D721Med (cell line): ENCODE measurements at regions not wholly inside any gene's neighbourhood (a gene's known extent, or its start where the extent isn't known, plus 50 kb on each side); places are given as distances from the start of the nearest gene placed in this dataset.

Source experiments
- DNase-seq: peaks from one replicate; pipeline ENCODE4 v3.0.0; 2011; ENCODE audit warnings: low spot score; ENCODE audit not compliant: insufficient read length
- FAIRE-seq: peaks from 2 replicates; lab custom pipeline; 2011; peaks lifted over from hg19 to GRCh38; lab: Jason Lieb, UNC
- CTCF ChIP-seq: IDR thresholded peaks from 2 replicates; pipeline ENCODE4 v1.5.1; 2012; ENCODE audit warnings: mild to moderate bottlenecking, control low read depth; ENCODE audit not compliant: insufficient read depth; ENCODE audit errors: missing control alignments

- FAIRE-seq: no peak
- no peak for TF ChIP-seq CTCF
These were observed 239.6 kb upstream of the SGK1 start for GRCh38 chr6:134557509-134557908.

GRCh38 chr6:134555672-134556071 lies 237.8 kb upstream of the SGK1 start:
- FAIRE-seq: no peak

More at GRCh38 chr6:134557509-134557908, 239.6 kb upstream of the SGK1 start:
- no peak for DNase-seq

GRCh38 chr6:134553936-134554335 lies 236.0 kb upstream of the SGK1 start:
- FAIRE-seq (no peak), DNase-seq (no peak)
- TF ChIP-seq CTCF: no peak

More at GRCh38 chr6:134555672-134556071, 237.8 kb upstream of the SGK1 start:
- no peak for TF ChIP-seq CTCF
- no peak for DNase-seq

- FAIRE-seq (no peak), DNase-seq (no peak)
- TF ChIP-seq CTCF: no peak
These were observed 233.5 kb upstream of the SGK1 start for GRCh38 chr6:134551245-134551960.

GRCh38 chr6:134550604-134551003 lies 232.7 kb upstream of the SGK1 start:
- FAIRE-seq (no peak), DNase-seq (no peak)
- TF ChIP-seq CTCF: no peak

GRCh38 chr6:134549854-134550253 lies 231.9 kb upstream of the SGK1 start:
- no peak for DNase-seq
- TF ChIP-seq CTCF: no peak
- FAIRE-seq: no peak

- FAIRE-seq: no peak
- TF ChIP-seq CTCF: no peak
- DNase-seq: no peak
These were observed 229.2 kb upstream of the SGK1 start for GRCh38 chr6:134546962-134547645.
